ENCODE measurements at regions not wholly inside any gene's neighbourhood (a gene's known extent, or its start where the extent isn't known, plus 50 kb on each side); places are given as distances from the start of the nearest gene placed in this dataset.
"Not testable (repeated sequence)": the region's sequence is repeated elsewhere in the genome, so short reads cannot be mapped to it uniquely, and the experiment has no call there.

GRCh38 chr2:193861557-193861956, 1666.8 kb upstream of the TMEFF2 start:
- no peak for DNase-seq (ENCODE audit: low read depth)
- TF ChIP-seq CTCF (conservative IDR thresholded peaks at IDR 0.05; ENCODE audit: low read depth, low read length) = peak; percentile 40
- H3K4me3 ChIP-seq (ENCODE audit: low read depth, low read length) = no peak overlapping the region

GRCh38 chr2:193847991-193848390, 1653.3 kb upstream of the TMEFF2 start:
- DNase-seq (ENCODE audit: low read depth) = no peak
- no peak for TF ChIP-seq CTCF (conservative IDR thresholded peaks at IDR 0.05; ENCODE audit: low read depth, low read length)
- H3K4me3 ChIP-seq (ENCODE audit: low read depth, low read length) = no peak overlapping the region

- H3K4me3 ChIP-seq (ENCODE audit: low read depth, low read length) = no peak overlapping the region
- no peak for TF ChIP-seq CTCF (conservative IDR thresholded peaks at IDR 0.05; ENCODE audit: low read depth, low read length)
- DNase-seq (ENCODE audit: low read depth) = peak; percentile 64
These were observed 1652.4 kb upstream of the TMEFF2 start for GRCh38 chr2:193847130-193847529.

- no peak for DNase-seq (ENCODE audit: low read depth)
- TF ChIP-seq CTCF (conservative IDR thresholded peaks at IDR 0.05; ENCODE audit: low read depth, low read length) = no peak
- H3K4me3 ChIP-seq (ENCODE audit: low read depth, low read length) = no peak overlapping the region
These were observed 1650.9 kb upstream of the TMEFF2 start for GRCh38 chr2:193845604-193846003.

GRCh38 chr2:193843675-193844074, 1648.9 kb upstream of the TMEFF2 start:
- no peak for TF ChIP-seq CTCF (conservative IDR thresholded peaks at IDR 0.05; ENCODE audit: low read depth, low read length)
- DNase-seq (ENCODE audit: low read depth) = no peak
- no peak overlapping the region for H3K4me3 ChIP-seq (ENCODE audit: low read depth, low read length)

GRCh38 chr2:193841384-193842150, 1646.8 kb upstream of the TMEFF2 start:
- H3K4me3 ChIP-seq (ENCODE audit: low read depth, low read length) = no peak overlapping the region
- TF ChIP-seq CTCF (conservative IDR thresholded peaks at IDR 0.05; ENCODE audit: low read depth, low read length) = no peak
- peak; percentile 79 for DNase-seq (ENCODE audit: low read depth)

GRCh38 chr2:193837111-193837738, 1642.5 kb upstream of the TMEFF2 start:
- DNase-seq (ENCODE audit: low read depth) = peak; percentile 71
- no peak for TF ChIP-seq CTCF (conservative IDR thresholded peaks at IDR 0.05; ENCODE audit: low read depth, low read length)
- no peak overlapping the region for H3K4me3 ChIP-seq (ENCODE audit: low read depth, low read length)

GRCh38 chr2:193836424-193837006, 1641.8 kb upstream of the TMEFF2 start:
- not testable (repeated sequence) for DNase-seq (ENCODE audit: low read depth); H3K4me3 ChIP-seq (ENCODE audit: low read depth, low read length)

GRCh38 chr2:193833895-193834294, 1639.2 kb upstream of the TMEFF2 start:
- peak; percentile 44 for DNase-seq (ENCODE audit: low read depth)
- not testable (repeated sequence) for H3K4me3 ChIP-seq (ENCODE audit: low read depth, low read length)

Data from choroid plexus epithelial cell (primary cell).